Stimulated activated naive CD8-positive, alpha-beta T cell treated with anti-CD3 and anti-CD28 coated beads, Interleukin-15, Interleukin-2, amounts not matched to agents 100 U/mL and 50 U/mL, for 24 hours (primary cell): ENCODE measurements at regions not wholly inside any gene's neighbourhood (a gene's known extent, or its start where the extent isn't known, plus 50 kb on each side); places are given as distances from the start of the nearest gene placed in this dataset.

ENCODE experiments used
- ATAC-seq: fragments of 150-1000 bp; cut with Tn5 transposase; one replicate; pipeline ENCODE4 v1.10.0; 2021
- DNase-seq: peaks from one replicate; pipeline ENCODE4 v3.0.0; 2021

- DNase-seq, result no peak
- ATAC-seq, result no peak
Measured at GRCh38 chr13:109363431-109363830, 423.0 kb downstream of the IRS2 start.

GRCh38 chr13:109362616-109363015 lies 423.8 kb downstream of the IRS2 start:
- no peak for ATAC-seq
- DNase-seq, result no peak

- no peak for ATAC-seq
Measured at GRCh38 chr13:109361562-109362289, 424.7 kb downstream of the IRS2 start.

GRCh38 chr13:109357751-109358471 lies 428.5 kb downstream of the IRS2 start:
- no peak for DNase-seq
- no peak for ATAC-seq

More at GRCh38 chr13:109361562-109362289, 424.7 kb downstream of the IRS2 start:
- no peak for DNase-seq

GRCh38 chr13:109355875-109356434 lies 430.4 kb downstream of the IRS2 start:
- DNase-seq (no peak), ATAC-seq (no peak)

GRCh38 chr13:109355166-109355565 lies 431.2 kb downstream of the IRS2 start:
- DNase-seq, result no peak
- no peak for ATAC-seq

GRCh38 chr13:109351236-109351635 lies 435.1 kb downstream of the IRS2 start:
- DNase-seq (no peak), ATAC-seq (no peak)

- DNase-seq, result no peak
- ATAC-seq, result no peak
Measured at GRCh38 chr13:109348519-109349258, 437.7 kb downstream of the IRS2 start.

GRCh38 chr13:109346060-109346459 lies 440.3 kb downstream of the IRS2 start:
- no peak for ATAC-seq
- DNase-seq, result no peak

GRCh38 chr13:109345433-109345941 lies 440.9 kb downstream of the IRS2 start:
- ATAC-seq, result no peak
- DNase-seq, result no peak

GRCh38 chr13:109344552-109345157 lies 441.7 kb downstream of the IRS2 start:
- DNase-seq (no peak), ATAC-seq (no peak)

GRCh38 chr13:109336730-109337129 lies 449.7 kb downstream of the IRS2 start:
- ATAC-seq, result no peak
- DNase-seq, result no peak

- no peak for DNase-seq
- ATAC-seq, result no peak
Measured at GRCh38 chr13:109333893-109334651, 452.3 kb downstream of the IRS2 start.

- ATAC-seq, result no peak
- no peak for DNase-seq
Measured at GRCh38 chr13:109332506-109333499, 453.6 kb downstream of the IRS2 start.

- ATAC-seq, result no peak
- DNase-seq, result no peak
Measured at GRCh38 chr13:109331898-109332297, 454.5 kb downstream of the IRS2 start.

- DNase-seq (no peak), ATAC-seq (no peak)
Measured at GRCh38 chr13:109331011-109331433, 455.4 kb downstream of the IRS2 start.

- ATAC-seq (no peak), DNase-seq (no peak)
Measured at GRCh38 chr13:109330123-109330522, 456.3 kb downstream of the IRS2 start.

- DNase-seq (no peak), ATAC-seq (no peak)
Measured at GRCh38 chr13:109329175-109329574, 457.2 kb downstream of the IRS2 start.

GRCh38 chr13:109326601-109327000 lies 459.8 kb downstream of the IRS2 start:
- DNase-seq, result no peak
- no peak for ATAC-seq

- ATAC-seq (no peak), DNase-seq (no peak)
Measured at GRCh38 chr13:109323338-109323737, 463.0 kb downstream of the IRS2 start.
